ENCODE measurements at regions not wholly inside any gene's neighbourhood (a gene's known extent, or its start where the extent isn't known, plus 50 kb on each side); places are given as distances from the start of the nearest gene placed in this dataset.

DNA sequence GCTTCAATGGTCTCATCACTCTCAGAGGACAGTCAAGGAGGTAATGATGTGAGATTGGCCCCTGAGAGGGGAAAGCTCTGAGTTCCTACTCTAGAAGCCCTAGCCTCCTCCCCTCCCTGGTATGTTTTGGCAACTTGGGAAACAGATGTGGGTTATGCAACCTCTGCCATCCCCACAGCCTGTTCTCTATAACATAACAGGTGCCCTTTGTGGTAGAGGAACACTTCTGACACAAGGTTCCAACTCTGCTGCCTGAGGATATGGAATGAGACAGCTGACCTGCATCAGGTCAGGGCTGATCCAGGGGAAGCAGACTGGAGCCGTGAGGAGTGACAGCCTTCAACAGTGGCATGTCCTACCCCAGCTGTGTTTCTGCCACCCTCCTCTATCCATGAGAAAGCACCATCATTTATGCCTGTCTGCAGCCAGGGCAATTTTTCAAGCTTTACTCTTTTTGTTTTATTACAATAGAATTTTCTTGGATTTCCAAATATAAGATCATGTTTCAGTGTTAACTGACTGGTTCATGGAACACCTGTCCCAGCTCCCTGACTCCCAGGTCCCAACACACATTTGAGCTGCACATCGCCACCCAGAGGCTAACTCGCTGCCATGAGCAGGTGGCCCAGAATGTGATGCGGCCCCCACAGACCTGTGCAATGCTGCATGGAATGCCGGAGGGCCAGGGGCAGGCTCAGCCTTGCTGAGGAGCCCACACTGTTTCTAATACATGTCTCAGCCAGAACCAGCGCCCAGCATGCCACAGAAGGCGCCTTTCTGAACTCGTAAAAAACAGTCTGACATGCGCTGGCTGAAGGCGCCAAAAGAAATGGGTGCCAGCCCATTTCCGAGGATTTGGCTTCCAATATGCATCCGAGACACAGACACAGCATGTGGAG is 124.8 kb upstream of the CHST15 start:
- H3K9me3 ChIP-seq (ENCODE audit: control insufficient read depth, low read length) = no peaks in the 10 kb centered on the region
- no peaks in the 10 kb centered on the region for H3K36me3 ChIP-seq (ENCODE audit: control insufficient read depth, insufficient read depth, low read length)
- no peak overlapping the region for H3K4me3 ChIP-seq (ENCODE audit: insufficient read depth, low read depth, low read length)
- H3K27ac ChIP-seq (ENCODE audit: insufficient read depth, low read depth, low read length, poor library complexity, severe bottlenecking) = no peak overlapping the region
- WGBS, 2 experiments = 89 to 90% methylated on average over 12 of the region's 12 CpGs
- H3K4me1 ChIP-seq (ENCODE audit: control insufficient read depth, insufficient read depth, low read length) = peaks cover 13% of the 10 kb centered on the region
- H3K27me3 ChIP-seq (ENCODE audit: control insufficient read depth, insufficient read depth, low read length, poor library complexity, severe bottlenecking) = no peaks in the 10 kb centered on the region

GRCh38 chr10:124217031-124217430 is 123.6 kb upstream of the CHST15 start:
- H3K4me3 ChIP-seq (ENCODE audit: insufficient read depth, low read depth, low read length) = no peak overlapping the region
- no peaks in the 10 kb centered on the region for H3K36me3 ChIP-seq (ENCODE audit: control insufficient read depth, insufficient read depth, low read length)
- 94% methylated on average over 9 of the region's 9 CpGs for WGBS, 2 experiments
- H3K9me3 ChIP-seq (ENCODE audit: control insufficient read depth, low read length) = no peaks in the 10 kb centered on the region
- no peak overlapping the region for H3K27ac ChIP-seq (ENCODE audit: insufficient read depth, low read depth, low read length, poor library complexity, severe bottlenecking)
- H3K4me1 ChIP-seq (ENCODE audit: control insufficient read depth, insufficient read depth, low read length) = peaks cover 4% of the 10 kb centered on the region
- H3K27me3 ChIP-seq (ENCODE audit: control insufficient read depth, insufficient read depth, low read length, poor library complexity, severe bottlenecking) = no peaks in the 10 kb centered on the region

- Histone ChIP-seq H3K4me3 (ENCODE audit: insufficient read depth, low read depth, low read length) (no peak overlapping the region), H3K36me3 (ENCODE audit: control insufficient read depth, insufficient read depth, low read length) (no peaks in the 10 kb centered on the region), H3K9me3 (ENCODE audit: control insufficient read depth, low read length) (no peaks in the 10 kb centered on the region), H3K4me1 (ENCODE audit: control insufficient read depth, insufficient read depth, low read length) (no peaks in the 10 kb centered on the region), H3K27me3 (ENCODE audit: control insufficient read depth, insufficient read depth, low read length, poor library complexity, severe bottlenecking) (no peaks in the 10 kb centered on the region), H3K27ac (ENCODE audit: insufficient read depth, low read depth, low read length, poor library complexity, severe bottlenecking) (no peak overlapping the region)
- 96 to 97% methylated on average over 9 of the region's 9 CpGs for WGBS, 2 experiments
Measured at GRCh38 chr10:124214610-124215375, 121.4 kb upstream of the CHST15 start.

DNA sequence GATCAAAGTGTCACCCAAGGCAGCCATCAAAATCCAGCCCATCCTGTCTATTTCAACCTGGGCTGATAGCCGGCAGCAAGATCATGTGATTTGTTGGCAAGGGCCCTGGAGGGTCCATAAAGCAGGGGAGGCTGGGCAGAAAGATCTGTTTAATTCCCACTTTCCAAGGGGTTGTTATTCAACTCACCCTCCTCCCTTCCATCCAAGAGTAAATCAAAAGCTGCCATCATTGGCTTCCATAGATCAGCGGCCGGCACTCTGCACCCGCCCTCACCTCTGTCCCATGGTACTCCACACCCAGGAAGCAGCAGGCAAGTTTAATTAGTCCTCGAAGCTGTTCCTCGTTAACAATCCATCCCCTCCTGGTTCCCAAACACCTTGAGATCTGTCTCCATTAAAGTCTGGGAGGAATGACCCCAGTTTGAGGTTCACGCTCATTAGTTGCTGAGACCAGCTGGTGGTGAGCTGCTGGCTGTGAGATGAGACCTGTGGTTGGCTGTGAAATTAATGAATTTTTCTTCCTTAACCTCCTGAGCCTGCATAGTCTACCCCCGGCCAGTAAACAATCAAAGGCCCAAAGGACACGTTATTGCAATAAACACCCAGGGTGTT is 120.6 kb upstream of the CHST15 start:
- Histone ChIP-seq H3K27ac (ENCODE audit: insufficient read depth, low read depth, low read length, poor library complexity, severe bottlenecking) (no peak overlapping the region), H3K4me1 (ENCODE audit: control insufficient read depth, insufficient read depth, low read length) (no peaks in the 10 kb centered on the region), H3K36me3 (ENCODE audit: control insufficient read depth, insufficient read depth, low read length) (no peaks in the 10 kb centered on the region), H3K9me3 (ENCODE audit: control insufficient read depth, low read length) (no peaks in the 10 kb centered on the region), H3K27me3 (ENCODE audit: control insufficient read depth, insufficient read depth, low read length, poor library complexity, severe bottlenecking) (no peaks in the 10 kb centered on the region), H3K4me3 (ENCODE audit: insufficient read depth, low read depth, low read length) (no peak overlapping the region)
- WGBS, 2 experiments = 93 to 96% methylated on average over 7 to 9 of the region's 9 CpGs

- 93 to 100% methylated on average over 2 of the region's 2 CpGs for WGBS, 2 experiments
Measured at GRCh38 chr10:124213471-124213870, 120.1 kb upstream of the CHST15 start.

DNA sequence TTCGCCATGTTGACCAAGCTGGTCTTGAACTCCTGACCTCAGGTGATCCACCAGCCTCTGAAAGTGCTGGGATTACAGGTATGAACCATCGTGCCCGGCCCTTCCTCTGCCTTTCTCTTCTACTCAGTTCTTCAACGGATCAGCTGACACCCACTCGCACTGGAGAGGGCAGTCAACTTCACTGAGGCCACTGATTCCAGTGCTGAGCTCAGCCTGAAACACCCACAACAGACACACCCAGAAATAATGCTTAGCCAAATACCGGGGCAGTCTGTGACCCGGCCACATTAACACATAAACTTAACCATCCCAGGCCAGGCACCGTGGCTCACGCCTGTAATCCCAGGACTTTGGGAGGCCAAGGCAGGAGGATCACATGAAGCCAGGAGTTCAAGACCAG is 119.3 kb upstream of the CHST15 start:
- H3K27ac ChIP-seq (ENCODE audit: insufficient read depth, low read depth, low read length, poor library complexity, severe bottlenecking) = no peak overlapping the region
- H3K27me3 ChIP-seq (ENCODE audit: control insufficient read depth, insufficient read depth, low read length, poor library complexity, severe bottlenecking) = no peaks in the 10 kb centered on the region
- H3K36me3 ChIP-seq (ENCODE audit: control insufficient read depth, insufficient read depth, low read length) = no peaks in the 10 kb centered on the region
- H3K4me3 ChIP-seq (ENCODE audit: insufficient read depth, low read depth, low read length) = no peak overlapping the region
- no peaks in the 10 kb centered on the region for H3K4me1 ChIP-seq (ENCODE audit: control insufficient read depth, insufficient read depth, low read length)
- no peaks in the 10 kb centered on the region for H3K9me3 ChIP-seq (ENCODE audit: control insufficient read depth, low read length)
- WGBS, 2 experiments = 91 to 94% methylated on average over 9 of the region's 9 CpGs

More at GRCh38 chr10:124213471-124213870, 120.1 kb upstream of the CHST15 start:
- Histone ChIP-seq H3K9me3 (ENCODE audit: control insufficient read depth, low read length) (no peaks in the 10 kb centered on the region), H3K4me3 (ENCODE audit: insufficient read depth, low read depth, low read length) (no peak overlapping the region), H3K27me3 (ENCODE audit: control insufficient read depth, insufficient read depth, low read length, poor library complexity, severe bottlenecking) (no peaks in the 10 kb centered on the region), H3K27ac (ENCODE audit: insufficient read depth, low read depth, low read length, poor library complexity, severe bottlenecking) (no peak overlapping the region), H3K36me3 (ENCODE audit: control insufficient read depth, insufficient read depth, low read length) (no peaks in the 10 kb centered on the region), H3K4me1 (ENCODE audit: control insufficient read depth, insufficient read depth, low read length) (no peaks in the 10 kb centered on the region)

GRCh38 chr10:124211921-124212320 is 118.5 kb upstream of the CHST15 start:
- Histone ChIP-seq H3K27me3 (ENCODE audit: control insufficient read depth, insufficient read depth, low read length, poor library complexity, severe bottlenecking) (no peaks in the 10 kb centered on the region), H3K9me3 (ENCODE audit: control insufficient read depth, low read length) (no peaks in the 10 kb centered on the region), H3K4me3 (ENCODE audit: insufficient read depth, low read depth, low read length) (no peak overlapping the region), H3K36me3 (ENCODE audit: control insufficient read depth, insufficient read depth, low read length) (no peaks in the 10 kb centered on the region), H3K4me1 (ENCODE audit: control insufficient read depth, insufficient read depth, low read length) (no peaks in the 10 kb centered on the region), H3K27ac (ENCODE audit: insufficient read depth, low read depth, low read length, poor library complexity, severe bottlenecking) (no peak overlapping the region)
- WGBS, 2 experiments = 94 to 95% methylated on average over 8 of the region's 8 CpGs

- H3K4me3 ChIP-seq (ENCODE audit: insufficient read depth, low read depth, low read length) = no peak overlapping the region
- H3K9me3 ChIP-seq (ENCODE audit: control insufficient read depth, low read length) = no peaks in the 10 kb centered on the region
- no peaks in the 10 kb centered on the region for H3K27me3 ChIP-seq (ENCODE audit: control insufficient read depth, insufficient read depth, low read length, poor library complexity, severe bottlenecking)
- H3K27ac ChIP-seq (ENCODE audit: insufficient read depth, low read depth, low read length, poor library complexity, severe bottlenecking) = no peak overlapping the region
- WGBS, 2 experiments = 90% methylated on average over 1 of the region's 1 CpG
- H3K4me1 ChIP-seq (ENCODE audit: control insufficient read depth, insufficient read depth, low read length) = no peaks in the 10 kb centered on the region
- H3K36me3 ChIP-seq (ENCODE audit: control insufficient read depth, insufficient read depth, low read length) = no peaks in the 10 kb centered on the region
Measured at GRCh38 chr10:124210263-124210662, 116.9 kb upstream of the CHST15 start.

DNA sequence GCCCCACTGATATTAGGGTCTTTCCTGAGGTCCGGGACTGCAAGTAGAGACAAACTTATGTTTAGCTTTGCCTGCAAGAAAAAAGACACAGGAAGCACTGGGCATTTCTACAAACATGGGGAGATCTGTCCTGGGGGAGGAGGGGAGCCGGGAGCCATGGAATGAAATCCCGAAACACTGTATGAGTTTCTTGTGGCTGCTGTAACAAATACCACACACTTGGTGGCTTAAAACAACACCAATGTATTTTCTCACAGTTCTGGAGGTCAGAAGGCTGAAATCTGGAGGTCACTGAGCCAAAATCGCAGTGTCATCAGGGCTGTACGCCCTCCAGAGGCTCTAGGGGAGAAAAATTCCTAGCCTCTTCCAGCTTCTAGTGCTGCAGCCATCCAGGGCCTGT is 114.0 kb upstream of the CHST15 start:
- Histone ChIP-seq H3K9me3 (ENCODE audit: control insufficient read depth, low read length) (no peaks in the 10 kb centered on the region), H3K4me3 (ENCODE audit: insufficient read depth, low read depth, low read length) (no peak overlapping the region), H3K4me1 (ENCODE audit: control insufficient read depth, insufficient read depth, low read length) (no peaks in the 10 kb centered on the region), H3K36me3 (ENCODE audit: control insufficient read depth, insufficient read depth, low read length) (no peaks in the 10 kb centered on the region), H3K27me3 (ENCODE audit: control insufficient read depth, insufficient read depth, low read length, poor library complexity, severe bottlenecking) (no peaks in the 10 kb centered on the region), H3K27ac (ENCODE audit: insufficient read depth, low read depth, low read length, poor library complexity, severe bottlenecking) (no peak overlapping the region)
- 83 to 85% methylated on average over 5 of the region's 5 CpGs for WGBS, 2 experiments

GRCh38 chr10:124206616-124207015 is 113.2 kb upstream of the CHST15 start:
- no peaks in the 10 kb centered on the region for H3K27me3 ChIP-seq (ENCODE audit: control insufficient read depth, insufficient read depth, low read length, poor library complexity, severe bottlenecking)
- 77 to 84% methylated on average over 4 of the region's 4 CpGs for WGBS, 2 experiments
- no peaks in the 10 kb centered on the region for H3K9me3 ChIP-seq (ENCODE audit: control insufficient read depth, low read length)
- no peak overlapping the region for H3K27ac ChIP-seq (ENCODE audit: insufficient read depth, low read depth, low read length, poor library complexity, severe bottlenecking)
- no peaks in the 10 kb centered on the region for H3K4me1 ChIP-seq (ENCODE audit: control insufficient read depth, insufficient read depth, low read length)
- no peaks in the 10 kb centered on the region for H3K36me3 ChIP-seq (ENCODE audit: control insufficient read depth, insufficient read depth, low read length)
- no peak overlapping the region for H3K4me3 ChIP-seq (ENCODE audit: insufficient read depth, low read depth, low read length)
